Right hindlimb (tissue), 1 donor: ENCODE measurements at regions not wholly inside any gene's neighbourhood (a gene's known extent, or its start where the extent isn't known, plus 50 kb on each side); places are given as distances from the start of the nearest gene placed in this dataset.

Source experiments
- DNase-seq: peaks from one replicate; pipeline ENCODE4 v3.0.0-alpha.2; 2018

DNA sequence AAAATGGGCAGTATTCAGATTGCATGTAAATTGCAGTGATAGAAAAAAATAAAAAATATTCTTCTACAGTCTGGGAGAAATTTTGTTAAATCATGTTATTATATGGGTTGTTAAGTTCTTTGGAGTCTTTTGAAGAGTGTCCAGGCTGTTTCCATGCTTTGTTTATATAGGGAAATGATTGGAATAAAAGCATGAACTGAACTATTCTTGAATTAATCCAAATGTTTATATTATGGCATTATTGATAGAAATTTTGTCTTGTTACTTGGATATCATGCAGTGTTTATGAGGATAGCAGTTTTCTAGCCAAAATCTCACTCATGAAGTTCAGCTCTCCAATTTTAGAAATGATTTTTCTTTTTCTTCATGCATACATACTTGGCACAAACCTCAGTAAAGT lies 108.2 kb upstream of the NAV3 start:
- no peak for DNase-seq

DNA sequence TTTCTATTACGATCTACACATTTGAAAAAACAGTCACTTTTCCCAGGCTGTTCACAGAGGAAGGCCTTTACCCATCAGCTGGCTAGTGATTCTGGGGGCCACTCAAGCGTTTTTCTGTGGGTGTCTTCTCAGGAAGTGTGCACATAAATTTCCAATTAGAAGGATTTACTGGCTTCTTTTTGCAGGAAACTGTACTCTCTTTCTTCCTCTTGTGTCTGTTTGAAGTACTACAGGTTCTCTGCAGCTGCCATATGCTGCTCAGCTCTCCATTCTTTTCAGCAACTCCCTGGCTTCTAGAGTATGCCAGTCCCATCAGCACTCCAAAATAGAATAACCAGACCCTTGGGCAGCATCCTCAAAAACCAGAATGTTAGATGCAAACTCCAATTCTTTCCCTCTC lies 110.4 kb upstream of the NAV3 start:
- no peak for DNase-seq

DNA sequence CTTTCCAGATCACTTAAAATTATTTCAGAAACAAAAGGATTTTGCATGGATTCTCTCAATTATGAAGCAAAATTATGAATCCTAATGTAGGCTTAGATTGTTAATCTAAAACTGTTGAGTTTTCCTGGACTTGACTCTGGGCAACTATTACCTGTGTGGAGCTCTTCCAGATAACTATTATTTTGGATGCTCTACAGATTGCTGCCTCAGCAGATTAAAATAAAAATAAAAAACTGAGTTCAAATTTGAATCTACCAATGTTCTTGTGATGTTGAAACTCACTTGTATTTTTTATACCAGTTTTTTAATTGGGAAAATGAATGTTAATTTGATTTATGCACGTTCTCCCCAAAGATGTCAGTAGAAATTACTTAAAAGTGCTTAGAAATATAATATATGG lies 120.5 kb upstream of the NAV3 start:
- DNase-seq: no peak

DNA sequence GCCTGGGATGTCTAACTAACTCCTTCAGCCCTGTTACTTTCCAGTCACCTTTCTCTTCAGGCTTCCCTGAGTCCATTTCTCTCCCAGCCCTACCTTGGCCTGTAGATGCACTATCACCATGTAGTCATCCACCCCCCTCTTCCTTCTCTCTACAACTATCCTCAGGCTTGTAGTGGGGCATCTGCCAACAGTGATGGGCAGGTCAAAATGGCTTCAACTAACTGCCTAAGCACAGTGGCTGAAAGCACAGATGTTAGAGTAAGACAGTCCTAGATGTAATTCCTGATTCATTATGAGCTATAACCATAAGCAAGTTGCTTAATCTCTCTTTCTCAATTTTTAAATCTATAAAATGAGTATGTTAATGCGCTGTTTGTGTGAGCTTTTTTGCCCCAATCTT lies 133.6 kb upstream of the NAV3 start:
- no peak for DNase-seq

DNA sequence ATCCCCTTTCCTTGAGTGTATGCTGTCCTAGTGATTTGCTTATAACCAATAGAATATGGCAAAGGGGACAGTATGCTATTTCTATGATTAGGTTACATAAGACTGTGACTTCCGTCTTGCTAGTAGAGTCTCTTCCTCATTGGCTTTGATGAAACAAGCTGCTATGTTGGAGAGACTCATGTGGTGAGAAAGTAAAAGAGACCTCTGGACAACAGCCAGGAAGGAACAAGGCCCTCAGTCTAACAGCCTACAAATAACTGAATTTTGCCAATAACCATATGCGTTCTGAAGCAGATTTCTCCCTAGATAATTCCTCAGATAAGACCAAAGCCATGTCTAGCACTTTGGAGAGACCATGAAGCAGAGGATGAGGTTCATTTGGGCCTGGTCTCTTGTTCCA lies 134.5 kb upstream of the NAV3 start:
- DNase-seq: no peak

DNA sequence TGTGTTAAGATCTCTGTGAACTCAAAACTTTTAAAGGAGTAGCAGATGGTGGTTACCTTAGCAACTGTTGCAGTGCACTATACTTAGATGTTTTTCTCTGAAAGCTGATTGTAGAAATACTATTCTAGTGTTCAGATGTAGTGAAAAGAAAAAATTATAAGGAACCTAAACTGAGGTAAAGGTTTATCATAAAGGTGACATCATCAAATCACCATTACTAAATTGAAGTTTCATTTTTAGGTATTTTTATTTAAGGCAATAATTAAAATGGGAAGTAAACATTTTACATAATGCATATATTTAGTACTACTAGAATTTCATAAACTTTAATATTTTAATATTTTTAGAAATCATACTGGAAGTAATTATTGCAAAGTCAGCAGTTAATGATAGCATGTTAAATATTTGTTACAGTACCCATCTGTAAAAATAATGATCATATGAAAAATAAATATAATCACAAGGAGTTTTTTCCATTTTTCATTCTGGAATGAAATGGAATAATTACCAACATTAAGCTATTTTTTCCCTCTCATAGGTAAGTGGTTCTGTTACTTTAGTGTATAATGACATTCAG lies 141.1 kb upstream of the NAV3 start:
- no peak for DNase-seq

DNA sequence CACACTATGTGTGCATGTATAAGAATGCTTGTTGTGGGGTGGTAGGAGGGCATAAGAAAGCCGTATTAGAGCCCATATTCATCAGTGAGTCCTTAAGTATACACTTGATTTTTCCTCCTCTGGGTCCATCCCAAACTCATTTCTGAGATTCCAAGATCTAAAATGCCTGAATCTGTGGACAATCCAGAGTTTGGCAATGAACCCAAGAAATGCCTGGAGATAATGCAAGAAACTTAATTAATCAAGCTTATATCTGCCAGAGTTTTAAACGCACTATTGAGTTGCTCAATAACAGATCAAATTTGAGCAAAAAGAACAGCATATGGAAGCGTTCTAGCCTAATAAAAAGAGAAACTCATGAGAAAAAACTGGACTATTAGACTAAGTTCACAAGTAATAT lies 143.4 kb upstream of the NAV3 start:
- DNase-seq: no peak

DNA sequence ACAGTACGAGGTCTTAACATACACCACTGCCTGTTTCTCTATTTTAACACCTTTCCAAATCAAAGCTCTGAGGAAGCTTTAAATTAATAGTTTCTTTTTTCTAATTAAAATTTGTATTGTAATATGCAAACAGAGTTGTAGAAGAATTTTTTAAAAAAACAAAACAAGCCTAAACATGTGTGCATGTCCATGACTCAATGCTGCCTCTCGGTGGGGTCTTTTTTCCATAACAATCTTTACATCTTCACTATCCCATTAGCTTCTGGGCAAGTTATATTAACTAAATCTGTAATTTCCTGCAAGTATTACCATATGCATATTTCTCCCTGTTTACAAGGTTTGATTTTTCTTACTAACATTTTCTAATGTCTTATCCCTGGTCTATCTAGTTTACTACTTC lies 143.9 kb upstream of the NAV3 start:
- DNase-seq: no peak

DNA sequence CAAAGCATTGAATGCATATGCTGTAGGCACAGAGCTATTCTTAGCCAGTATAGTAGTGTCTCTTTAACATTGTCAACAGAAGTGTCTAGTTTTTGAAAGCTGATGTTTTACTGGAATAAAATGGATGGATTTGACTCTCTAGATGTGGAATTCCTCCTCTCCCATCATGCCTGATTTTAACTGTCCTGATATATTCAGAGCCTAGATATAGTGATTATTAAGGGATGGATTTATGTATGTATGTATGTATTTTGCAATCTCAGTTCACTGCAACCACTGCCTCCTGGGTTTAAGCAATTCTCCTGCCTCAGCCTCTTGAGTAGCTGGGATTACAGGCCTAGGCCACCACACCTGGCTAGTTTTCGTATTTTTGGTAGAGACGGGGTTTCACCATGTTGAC lies 144.8 kb upstream of the NAV3 start:
- DNase-seq: no peak

DNA sequence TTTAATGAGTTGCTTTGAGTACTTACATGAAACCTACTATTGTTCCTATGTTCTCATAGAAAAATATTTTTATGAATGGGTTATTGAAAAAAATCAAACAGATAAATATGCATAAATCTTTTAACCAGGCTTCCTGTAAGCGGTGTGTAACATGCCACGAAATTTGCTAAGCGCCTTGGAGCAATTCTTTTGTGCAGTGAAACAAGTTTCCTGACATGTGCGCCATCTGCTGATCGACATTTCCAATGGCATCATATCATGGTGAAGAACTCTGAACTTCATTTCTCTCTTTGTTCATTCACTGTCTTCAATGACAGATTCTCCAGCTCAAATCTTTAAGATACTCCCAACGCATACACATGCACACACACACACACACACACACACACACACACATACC lies 145.6 kb upstream of the NAV3 start:
- DNase-seq: peak; percentile 82

DNA sequence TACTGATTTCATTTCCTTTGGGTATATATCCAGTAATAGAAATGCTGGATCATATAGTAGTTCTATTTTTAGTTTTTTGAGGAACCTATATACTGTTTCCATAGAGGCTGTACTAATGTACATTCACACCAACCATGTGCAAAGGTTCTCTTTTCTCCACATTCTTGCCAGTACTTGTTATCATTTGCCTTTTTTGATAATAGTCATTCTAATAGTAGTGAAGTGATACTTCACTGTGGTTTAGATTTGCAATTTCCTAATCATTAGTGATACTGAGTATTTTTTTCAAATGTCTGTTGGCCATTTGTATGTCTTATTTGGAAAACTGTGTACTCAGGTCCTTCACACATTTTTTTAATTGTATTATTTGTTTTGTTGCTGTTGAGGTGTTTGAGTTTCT lies 148.2 kb upstream of the NAV3 start:
- DNase-seq: no peak

DNA sequence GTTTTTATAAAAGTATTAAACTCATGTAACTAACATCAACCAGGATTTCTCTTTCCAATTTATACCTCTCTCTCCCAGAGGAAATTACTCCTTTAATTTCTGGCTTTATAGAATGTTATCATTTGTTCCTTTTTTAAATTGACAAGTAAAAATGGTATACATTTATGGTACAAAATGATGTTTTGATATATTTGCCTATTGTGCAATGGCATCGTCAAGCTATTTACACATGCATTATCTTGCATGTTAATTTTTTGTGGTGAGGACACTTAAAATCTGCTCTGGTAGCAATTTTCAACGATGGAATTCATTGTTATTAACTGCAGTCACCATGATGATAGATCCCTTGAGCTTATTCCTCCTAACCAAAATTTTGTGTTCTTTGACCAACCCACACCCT lies 149.0 kb upstream of the NAV3 start:
- DNase-seq: no peak

DNA sequence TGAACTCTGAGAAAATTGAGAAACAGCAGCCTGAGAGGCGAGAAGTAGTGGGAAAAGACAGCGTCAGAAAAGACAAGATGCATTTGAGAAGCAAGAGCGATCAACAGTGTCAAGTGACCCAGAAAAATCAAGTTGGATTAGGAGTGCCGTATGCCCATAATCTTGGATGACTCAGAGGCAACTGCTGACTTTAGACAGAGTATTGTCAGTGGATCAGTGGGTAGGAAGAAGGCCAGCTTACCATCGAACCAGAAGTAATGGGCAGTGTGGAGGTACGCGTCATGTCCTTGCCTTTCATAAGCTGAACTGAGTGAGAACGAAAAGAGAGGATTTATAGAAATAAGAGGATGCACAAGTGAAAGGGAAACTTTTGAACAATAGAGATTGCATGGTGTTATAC lies 151.0 kb upstream of the NAV3 start:
- DNase-seq: no peak

DNA sequence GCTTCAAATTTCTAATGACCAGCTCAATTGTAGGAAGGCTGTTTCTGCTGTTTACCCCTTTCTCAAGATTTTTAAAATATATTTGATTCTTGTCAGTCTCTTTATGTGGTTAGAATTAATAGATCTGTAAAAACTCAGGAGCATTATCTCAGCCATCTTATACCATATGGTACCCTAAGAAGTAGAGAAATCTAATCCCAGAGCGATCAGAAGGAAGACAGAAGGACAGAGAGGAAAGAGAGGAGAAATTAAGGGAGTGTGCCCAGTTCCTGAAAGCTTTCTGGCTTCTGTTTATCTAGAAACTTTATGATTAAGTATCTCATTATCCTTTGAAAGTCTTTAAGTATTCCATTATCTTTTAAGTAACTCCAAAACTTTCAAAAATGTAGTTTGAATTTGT lies 152.1 kb upstream of the NAV3 start:
- no peak for DNase-seq

DNA sequence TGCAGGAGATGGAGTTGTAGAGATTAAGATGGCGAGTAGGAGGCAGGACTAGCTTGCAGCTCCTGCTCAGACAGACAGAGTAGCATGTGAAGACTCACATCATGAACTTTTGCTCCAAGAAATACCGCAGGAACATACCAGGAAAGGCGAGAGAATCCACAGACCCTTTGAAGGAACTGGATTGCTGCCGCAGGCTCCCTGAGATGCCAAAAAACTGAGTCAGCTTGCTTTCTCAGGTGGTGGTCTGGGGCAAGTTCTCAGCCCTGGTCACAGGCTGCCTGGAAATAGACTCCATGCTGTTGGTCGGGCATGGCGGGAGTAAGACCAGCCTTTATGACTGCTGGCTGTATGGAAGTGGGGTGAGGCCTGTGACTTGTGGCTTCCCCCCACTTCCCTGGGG lies 163.6 kb upstream of the NAV3 start:
- no peak for DNase-seq

DNA sequence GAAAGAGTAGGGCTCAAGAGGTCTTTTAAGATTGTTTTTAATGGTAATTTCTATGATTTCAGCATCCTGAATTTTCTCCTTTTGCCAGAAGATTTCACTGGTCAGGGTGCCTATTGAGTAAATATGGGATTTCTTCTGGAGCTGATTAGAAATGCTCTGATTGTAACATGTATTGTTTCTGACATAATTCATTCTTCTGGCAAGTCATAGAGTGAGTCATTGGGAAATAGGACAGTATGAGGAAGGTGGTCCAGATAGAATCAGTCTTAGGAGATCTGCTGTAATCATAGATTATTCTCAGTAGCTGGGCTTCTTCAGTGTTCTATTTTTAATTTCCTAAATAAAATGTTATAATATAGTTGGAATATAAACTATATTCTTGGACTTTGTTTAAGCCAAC lies 182.0 kb upstream of the NAV3 start:
- no peak for DNase-seq

DNA sequence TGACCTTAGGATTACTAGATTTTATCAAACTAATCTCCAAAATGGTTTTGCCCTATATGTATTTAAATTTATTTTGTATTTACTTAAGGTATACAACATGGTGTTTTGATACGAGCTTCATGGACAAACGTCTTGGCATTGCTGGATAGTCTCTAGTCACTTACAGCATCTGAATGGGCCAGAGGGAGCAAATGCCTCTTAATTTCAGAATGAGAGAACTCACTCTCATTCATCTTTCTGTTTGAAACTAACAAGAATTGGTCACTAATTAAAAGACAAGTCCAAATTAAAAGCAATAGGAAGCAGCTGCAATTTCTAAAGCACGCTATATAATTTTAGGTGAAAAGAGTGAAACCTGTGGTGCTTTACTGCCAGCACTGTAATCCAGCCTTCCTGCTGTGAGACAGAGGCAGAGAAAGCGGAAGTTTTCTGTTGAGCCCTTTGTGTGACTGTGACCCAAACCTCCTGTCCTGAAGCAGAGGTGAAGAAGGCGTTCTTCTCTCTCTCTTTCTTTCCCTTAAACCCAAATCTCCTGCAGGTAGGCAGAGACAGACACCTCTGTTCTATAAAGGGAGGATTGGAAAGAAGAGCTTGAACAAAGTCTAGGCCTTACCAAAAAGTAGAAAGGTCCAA lies 184.6 kb upstream of the NAV3 start:
- no peak for DNase-seq

DNA sequence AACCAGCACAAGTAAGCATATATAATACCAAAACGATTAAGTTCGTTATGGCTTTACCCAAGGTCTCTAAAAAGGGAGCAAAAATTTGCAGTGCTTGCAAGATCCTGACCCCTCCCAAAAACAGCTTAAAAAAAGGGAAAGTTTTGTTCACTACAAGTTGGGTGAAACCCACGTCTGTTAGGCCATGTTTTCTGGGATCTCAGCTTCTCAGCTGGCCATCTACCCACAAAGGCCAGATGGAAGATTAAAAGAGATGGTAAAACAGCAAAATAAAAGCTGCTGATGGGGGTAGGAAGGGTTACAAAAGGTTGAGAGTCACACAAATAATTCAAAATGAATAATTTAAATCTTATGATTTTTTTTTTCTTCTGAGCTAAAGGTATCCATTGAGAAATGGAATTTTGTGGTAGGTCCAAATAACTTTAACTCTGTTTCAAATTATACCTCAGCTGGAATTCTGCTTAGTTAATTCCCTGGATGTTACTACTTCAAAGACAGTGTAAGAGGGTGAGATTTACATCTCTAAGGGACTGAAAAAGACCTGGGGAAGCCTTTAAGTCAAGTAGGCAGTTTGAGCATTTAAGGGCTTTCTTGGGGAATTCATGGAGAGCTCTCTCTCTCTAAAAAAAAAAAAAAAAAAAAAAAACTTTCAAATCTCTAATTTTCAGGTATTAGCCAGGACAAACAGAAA lies 185.6 kb upstream of the NAV3 start:
- no peak for DNase-seq

DNA sequence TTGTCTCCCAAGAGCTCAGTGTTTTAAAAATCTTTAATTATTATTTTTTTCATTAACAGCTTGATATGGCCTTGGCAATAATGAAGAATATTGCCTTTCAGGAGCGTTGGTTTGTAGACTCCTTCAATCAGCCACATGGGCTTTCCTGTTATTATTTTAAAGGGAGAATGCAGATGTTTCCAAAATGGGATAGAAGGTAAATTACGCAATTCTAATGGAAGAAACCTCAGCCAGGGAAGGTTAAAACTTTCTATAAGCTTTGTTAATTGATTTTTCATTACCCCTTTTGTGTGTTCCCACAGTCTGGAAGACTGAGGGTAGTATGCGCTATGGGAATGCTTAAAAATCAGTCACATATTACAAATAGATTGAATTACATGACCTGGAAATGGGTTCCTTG lies 188.4 kb upstream of the NAV3 start:
- no peak for DNase-seq

DNA sequence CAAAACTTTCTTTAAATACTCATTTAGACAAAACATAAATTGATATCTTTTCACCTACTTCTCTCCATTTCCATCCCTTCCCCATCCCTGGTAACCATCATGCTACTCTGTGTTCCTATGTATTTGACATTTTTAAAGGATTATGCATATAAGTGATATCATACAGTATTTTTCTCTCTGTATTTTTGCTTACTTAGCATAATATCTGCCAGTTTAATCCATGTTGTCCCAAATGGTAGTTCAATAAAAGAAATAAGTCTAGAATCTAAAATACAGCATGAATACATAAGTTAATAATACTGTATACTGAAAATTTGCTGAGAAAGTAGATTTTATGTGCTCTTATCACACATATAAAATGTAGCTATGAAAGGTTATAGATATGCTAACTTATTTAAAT lies 190.3 kb upstream of the NAV3 start:
- no peak for DNase-seq

DNA sequence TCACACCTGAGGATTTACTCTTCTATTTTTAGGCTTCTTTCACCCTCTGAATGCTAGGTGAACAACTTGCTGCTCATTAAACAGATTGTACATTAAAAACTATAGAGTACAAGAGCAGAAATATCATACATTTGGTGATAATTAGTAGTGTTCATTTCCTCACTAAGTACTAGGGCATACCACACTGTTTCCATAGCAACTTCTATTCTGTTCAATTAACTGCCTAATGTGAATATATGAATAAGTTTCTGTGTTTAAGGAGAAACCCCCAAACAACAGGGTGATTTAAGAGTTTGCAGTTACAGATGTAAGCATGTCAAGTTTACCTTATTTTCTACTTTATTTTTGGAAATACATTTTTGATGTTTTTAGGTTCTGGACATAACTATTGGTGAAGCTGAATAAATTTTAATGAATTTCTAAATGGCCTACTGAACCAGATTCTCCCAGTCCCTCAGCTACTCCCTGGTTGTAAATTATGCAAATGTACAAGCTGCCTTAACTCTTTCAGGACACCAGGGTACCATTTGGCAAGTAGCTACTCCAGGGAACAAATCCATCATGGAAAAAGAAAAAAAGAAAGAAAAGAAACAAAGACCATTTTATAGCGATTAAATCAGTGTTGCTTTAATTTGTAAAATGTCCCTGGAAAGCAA lies 199.8 kb upstream of the NAV3 start:
- DNase-seq: no peak

DNA sequence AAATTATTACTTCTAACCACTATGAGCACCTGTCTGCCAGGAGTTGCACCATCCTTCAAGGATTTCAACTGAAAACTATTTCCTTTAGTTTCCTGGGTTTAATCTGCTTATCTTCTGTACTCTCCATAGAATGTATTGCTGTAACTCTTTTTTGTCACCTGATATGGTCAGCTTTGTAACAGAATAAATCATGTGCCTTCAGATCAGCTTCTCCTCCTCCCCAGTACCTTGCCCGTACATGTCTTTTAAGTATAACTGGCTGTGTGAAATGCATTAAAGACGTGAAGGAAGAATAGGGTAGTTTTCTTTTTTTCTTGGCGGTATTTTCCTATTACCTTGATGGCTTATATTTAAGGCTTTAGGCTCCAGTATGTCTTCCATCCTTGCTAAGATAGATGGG lies 200.3 kb upstream of the NAV3 start:
- DNase-seq: no peak

DNA sequence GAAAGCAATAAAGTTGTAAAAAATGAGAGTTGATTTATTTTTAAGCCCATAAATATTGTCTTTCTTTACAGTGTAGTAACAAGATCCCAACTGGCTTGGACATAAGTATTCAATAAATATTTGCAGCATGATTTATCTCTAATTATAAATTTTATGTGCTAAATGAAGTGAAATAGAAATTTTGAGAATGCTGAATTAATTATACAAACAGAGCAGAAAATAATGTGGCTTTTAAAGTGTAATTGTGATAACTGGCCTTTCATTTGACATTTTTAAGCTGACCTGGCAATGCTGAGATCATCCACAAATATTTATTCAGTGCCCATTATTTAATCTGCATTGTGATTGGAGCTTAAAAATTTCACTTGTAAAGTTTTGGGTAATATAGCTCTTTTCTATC lies 201.6 kb upstream of the NAV3 start:
- no peak for DNase-seq

DNA sequence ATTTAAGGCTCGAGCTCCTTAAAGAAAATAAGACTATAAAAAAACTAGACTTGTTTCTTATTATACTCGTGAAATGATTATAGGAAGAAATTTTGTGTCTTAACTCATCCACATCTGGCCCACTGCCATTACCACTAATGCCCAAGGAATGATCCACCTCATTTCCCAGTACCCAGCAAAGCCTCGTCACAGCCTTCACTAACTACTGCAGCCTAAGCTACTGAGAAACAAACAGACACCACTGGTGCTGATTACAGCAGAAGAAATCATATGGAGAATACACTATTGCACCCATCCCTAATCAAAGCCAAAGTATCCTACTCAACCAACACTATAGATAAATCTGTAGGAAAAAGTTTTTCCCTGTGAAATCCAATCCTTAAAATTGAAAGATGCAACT lies 205.3 kb upstream of the NAV3 start:
- no peak for DNase-seq
